BJ (cell line): ENCODE measurements at regions not wholly inside any gene's neighbourhood (a gene's known extent, or its start where the extent isn't known, plus 50 kb on each side); places are given as distances from the start of the nearest gene placed in this dataset.

Source experiments
- CTCF ChIA-PET: fragments of 350-600 bp; formaldehyde crosslinking; extraction: SDS; loops from one replicate; lab custom pipeline; 2021; ENCODE audit warnings: antibody characterized with exemption, inconsistent platforms; lab: Yijun Ruan, JAX
- POLR2A ChIA-PET: fragments of 300-600 bp; sonication (Branson Sonifier 250); formaldehyde crosslinking; extraction: SDS; loops from one replicate; lab custom pipeline; 2021; ENCODE audit warnings: antibody characterized with exemption; lab: Charles Lee
- DNase-seq: peaks from one replicate; pipeline ENCODE4 v3.0.0-alpha.2; 2011; ENCODE audit warnings: low read depth
- H3K27me3 ChIP-seq: 2 replicates; pipeline ENCODE4 v1.6.0; 2011; ENCODE audit warnings: low read length; ENCODE audit not compliant: control insufficient read depth, insufficient read depth
- H3K36me3 ChIP-seq: 2 replicates; pipeline ENCODE4 v1.5.1; 2011; ENCODE audit warnings: low read length; ENCODE audit not compliant: control insufficient read depth, insufficient read depth
- H3K4me3 ChIP-seq: 2 replicates; pipeline ENCODE4 v1.5.1; 2011; ENCODE audit warnings: low read depth, mild to moderate bottlenecking, control low read depth, low read length
- CTCF ChIP-seq: IDR thresholded peaks from 2 replicates; pipeline ENCODE4 v1.5.1; 2011; ENCODE audit warnings: low read depth, mild to moderate bottlenecking, control low read depth, inconsistent platforms, low read length, moderate library complexity; ENCODE audit not compliant: insufficient read depth

- no peak for DNase-seq
- TF ChIP-seq CTCF: no peak
- H3K27me3 ChIP-seq: no peaks in the 10 kb centered on the region
- ChIA-PET POLR2A (no interaction called here), CTCF (no interaction called here)
- H3K36me3 ChIP-seq: no peaks in the 10 kb centered on the region
- no peak overlapping the region for H3K4me3 ChIP-seq
Measured at GRCh38 chr13:34048652-34049051, 230.7 kb downstream of the RFC3 start.

- H3K36me3 ChIP-seq: no peaks in the 10 kb centered on the region
- ChIA-PET CTCF (interaction anchor here (0.8 kb wide), 1 partner anchor 17 kb away, joined by 3 read pairs; no protein-coding TSS in a partner anchor), POLR2A (no interaction called here)
- no peak for DNase-seq
- no peaks in the 10 kb centered on the region for H3K27me3 ChIP-seq
- no peak for TF ChIP-seq CTCF
- H3K4me3 ChIP-seq: no peak overlapping the region
Measured at GRCh38 chr13:34056733-34057258, 238.8 kb downstream of the RFC3 start.

- POLR2A ChIA-PET: interaction anchor here (0.7 kb wide), 1 partner anchor 859 kb away, joined by 4 read pairs; no protein-coding TSS in a partner anchor
- CTCF ChIA-PET: interaction anchor here (0.5 to 2.7 kb wide), 3 partner anchors 13 to 293 kb away, joined by 3 to 9 read pairs (median 4); no protein-coding TSS in a partner anchor
- Histone ChIP-seq H3K36me3 (no peaks in the 10 kb centered on the region), H3K4me3 (no peak overlapping the region), H3K27me3 (no peaks in the 10 kb centered on the region)
- TF ChIP-seq CTCF: no peak
- no peak for DNase-seq
Measured at GRCh38 chr13:34064456-34065205, 246.7 kb downstream of the RFC3 start.

- no peak for DNase-seq
- H3K36me3 ChIP-seq: no peaks in the 10 kb centered on the region
- ChIA-PET POLR2A (no interaction called here), CTCF (interaction anchor here (2.0 kb wide), 1 partner anchor 11 kb away, joined by 7 read pairs; no protein-coding TSS in a partner anchor)
- no peaks in the 10 kb centered on the region for H3K27me3 ChIP-seq
- H3K4me3 ChIP-seq: no peak overlapping the region
- no peak for TF ChIP-seq CTCF
Measured at GRCh38 chr13:34065928-34066327, 248.0 kb downstream of the RFC3 start.

GRCh38 chr13:34066344-34066743, 248.4 kb downstream of the RFC3 start:
- ChIA-PET POLR2A (no interaction called here), CTCF (interaction anchor here (2.0 kb wide), 1 partner anchor 11 kb away, joined by 7 read pairs; no protein-coding TSS in a partner anchor)
- no peak for TF ChIP-seq CTCF
- no peak for DNase-seq
- H3K36me3 ChIP-seq: no peaks in the 10 kb centered on the region
- H3K27me3 ChIP-seq: no peaks in the 10 kb centered on the region
- no peak overlapping the region for H3K4me3 ChIP-seq
